MM.1S (cell line): ENCODE measurements at regions not wholly inside any gene's neighbourhood (a gene's known extent, or its start where the extent isn't known, plus 50 kb on each side); places are given as distances from the start of the nearest gene placed in this dataset.

Experiments
- DNase-seq: peaks from one replicate; pipeline ENCODE4 v3.0.0-alpha.2; 2015
- H2AFZ ChIP-seq: fragments of 300-600 bp; sonication (generic); 2 replicates; pipeline ENCODE4 v1.6.0; 2016; ENCODE audit warnings: antibody characterized with exemption, low read length
- H3F3A ChIP-seq: fragments of 300-600 bp; sonication (generic); 2 replicates; pipeline ENCODE4 v1.6.1; 2016; ENCODE audit warnings: mild to moderate bottlenecking, antibody characterized with exemption, low read length, moderate library complexity, mixed read lengths; ENCODE audit not compliant: insufficient read depth
- H3K27ac ChIP-seq: fragments of 300-600 bp; sonication (generic); 2 replicates; pipeline ENCODE4 v1.5.1; 2016; ENCODE audit warnings: mild to moderate bottlenecking, low read length
- H3K27me3 ChIP-seq: fragments of 300-600 bp; sonication (generic); replicated peaks from 2 replicates; pipeline ENCODE4 v1.6.0; 2016; ENCODE audit warnings: low read length; ENCODE audit not compliant: insufficient read depth
- H3K36me3 ChIP-seq: fragments of 300-600 bp; sonication (generic); replicated peaks from 2 replicates; pipeline ENCODE4 v1.6.1; 2016; ENCODE audit warnings: mild to moderate bottlenecking, low read length, mixed read lengths; ENCODE audit not compliant: insufficient read depth
- H3K4me1 ChIP-seq: fragments of 300-600 bp; sonication (generic); 2 replicates; pipeline ENCODE4 v1.6.1; 2016; ENCODE audit warnings: low read length, mixed read lengths
- H3K4me2 ChIP-seq: fragments of 300-600 bp; sonication (generic); 2 replicates; pipeline ENCODE4 v1.6.0; 2016; ENCODE audit warnings: low read depth, low read length
- H3K4me3 ChIP-seq: fragments of 300-600 bp; sonication (generic); 2 replicates; pipeline ENCODE4 v1.5.1; 2016; ENCODE audit warnings: low read length, mixed read lengths
- H3K79me2 ChIP-seq: fragments of 300-600 bp; sonication (generic); 2 replicates; pipeline ENCODE4 v1.6.1; 2016; ENCODE audit warnings: mixed run types, low read length, mixed read lengths
- H3K9ac ChIP-seq: fragments of 300-600 bp; sonication (generic); 2 replicates; pipeline ENCODE4 v1.6.1; 2016; ENCODE audit warnings: low read length, mixed read lengths
- H3K9me2 ChIP-seq: fragments of 300-600 bp; sonication (generic); replicated peaks from 2 replicates; pipeline ENCODE4 v1.6.1; 2016; ENCODE audit warnings: mild to moderate bottlenecking, low read length, mixed read lengths; ENCODE audit not compliant: insufficient read depth
- H3K9me3 ChIP-seq: fragments of 300-600 bp; sonication (generic); replicated peaks from 2 replicates; pipeline ENCODE4 v1.6.1; 2016; ENCODE audit warnings: mild to moderate bottlenecking, low read length, mixed read lengths; ENCODE audit not compliant: insufficient read depth
- H4K20me1 ChIP-seq: fragments of 300-600 bp; sonication (generic); 2 replicates; pipeline ENCODE4 v1.6.1; 2016; ENCODE audit warnings: mild to moderate bottlenecking, low read length, moderate library complexity, mixed read lengths; ENCODE audit not compliant: insufficient read depth
- CTCF ChIP-seq: fragments of 300-600 bp; sonication (generic); IDR thresholded peaks from 2 replicates; pipeline ENCODE4 v1.5.1; 2016; ENCODE audit warnings: antibody characterized with exemption, low read length, mixed read lengths
- EZH2 ChIP-seq: fragments of 300-600 bp; sonication (generic); optimal IDR thresholded peaks from 2 replicates; pipeline ENCODE3; 2017; ENCODE audit warnings: low read depth, mild to moderate bottlenecking, antibody characterized with exemption, low read length, mixed read lengths
- EZH2phosphoT487 ChIP-seq: fragments of 300-600 bp; sonication (generic); IDR thresholded peaks from 2 replicates; pipeline ENCODE4 v1.6.1; 2018; ENCODE audit warnings: antibody characterized with exemption, low read length

GRCh38 chr9:24351258-24351657, 194.4 kb downstream of the IZUMO3 start:
- TF ChIP-seq CTCF (no peak), EZH2phosphoT487 (no peak), EZH2 (no peak)
- no peaks in the 10 kb centered on the region for H3K79me2 ChIP-seq
- no peaks in the 10 kb centered on the region for H3K27me3 ChIP-seq
- H3K4me2 ChIP-seq, result no peak overlapping the region
- no peaks in the 10 kb centered on the region for H4K20me1 ChIP-seq
- H2AFZ ChIP-seq, result no peak overlapping the region
- no peaks in the 10 kb centered on the region for H3K9me2 ChIP-seq
- H3K27ac ChIP-seq, result no peak overlapping the region; the same call in 1 of the 2 replicates
- DNase-seq, result peak; percentile 76
- H3F3A ChIP-seq, result peaks cover 7% of the 10 kb centered on the region
- H3K9me3 ChIP-seq, result no peaks in the 10 kb centered on the region
- no peak overlapping the region for H3K9ac ChIP-seq
- no peaks in the 10 kb centered on the region for H3K36me3 ChIP-seq
- no peaks in the 10 kb centered on the region for H3K4me1 ChIP-seq
- H3K4me3 ChIP-seq, result no peak overlapping the region

GRCh38 chr9:24342457-24342856, 203.2 kb downstream of the IZUMO3 start:
- Histone ChIP-seq H3K9ac (no peak overlapping the region), H2AFZ (no peak overlapping the region), H3K27ac (no peak overlapping the region), H3K4me1 (peaks cover 9% of the 10 kb centered on the region; the same call in 1 of the 2 replicates), H3K4me2 (no peak overlapping the region), H4K20me1 (no peaks in the 10 kb centered on the region), H3K9me2 (no peaks in the 10 kb centered on the region), H3K9me3 (no peaks in the 10 kb centered on the region), H3K79me2 (no peaks in the 10 kb centered on the region), H3K4me3 (no peak overlapping the region), H3K27me3 (no peaks in the 10 kb centered on the region), H3K36me3 (no peaks in the 10 kb centered on the region), H3F3A (0 out of 2 replicates have a peak, but pooled peaks cover 3% of the 10 kb centered on the region)
- no peak for TF ChIP-seq EZH2
- TF ChIP-seq EZH2phosphoT487, result no peak
- no peak for TF ChIP-seq CTCF
- no peak for DNase-seq

- Histone ChIP-seq H3K4me3 (no peak overlapping the region), H3K27ac (no peak overlapping the region), H2AFZ (no peak overlapping the region), H3K9me2 (no peaks in the 10 kb centered on the region), H4K20me1 (no peaks in the 10 kb centered on the region), H3K9me3 (no peaks in the 10 kb centered on the region), H3F3A (no peaks in the 10 kb centered on the region), H3K9ac (no peak overlapping the region), H3K79me2 (no peaks in the 10 kb centered on the region), H3K36me3 (no peaks in the 10 kb centered on the region), H3K4me1 (no peaks in the 10 kb centered on the region), H3K27me3 (no peaks in the 10 kb centered on the region), H3K4me2 (no peak overlapping the region)
- no peak for DNase-seq
- TF ChIP-seq EZH2phosphoT487 (no peak), EZH2 (no peak), CTCF (no peak)
Observed at GRCh38 chr9:24333629-24334028, 212.1 kb downstream of the IZUMO3 start.
